Activated B cell treated with CpG ODN at 0.5 μM for 24 hours (primary cell): ENCODE measurements at regions not wholly inside any gene's neighbourhood (a gene's known extent, or its start where the extent isn't known, plus 50 kb on each side); places are given as distances from the start of the nearest gene placed in this dataset.

ENCODE experiments used
- ATAC-seq: fragments of 200-7000 bp; cut with Tn5 transposase; one replicate; pipeline ENCODE4 v1.10.0; 2021; ENCODE audit warnings: low read depth, mild to moderate bottlenecking, moderate library complexity
- CTCF ChIA-PET: fragments of 350-600 bp; sonication (Branson Sonifier 250); formaldehyde crosslinking; loops from one replicate; lab custom pipeline; 2021; ENCODE audit warnings: antibody characterized with exemption; lab: Charles Lee
- POLR2A ChIA-PET: fragments of 350-600 bp; sonication (Branson Sonifier 250); formaldehyde crosslinking; loops from one replicate; lab custom pipeline; 2021; ENCODE audit warnings: antibody characterized with exemption; lab: Charles Lee
- DNase-seq: peaks from one replicate; pipeline ENCODE4 v3.0.0; 2022
- H3K27ac Mint-ChIP-seq: one replicate; pipeline ENCODE4 v1.8.0; 2020; ENCODE audit warnings: mixed read lengths
- H3K27me3 Mint-ChIP-seq: one replicate; pipeline ENCODE4 v1.8.0; 2021; ENCODE audit warnings: mixed read lengths
- H3K36me3 Mint-ChIP-seq: one replicate; pipeline ENCODE4 v1.8.0; 2021; ENCODE audit warnings: low read depth, mixed read lengths
- H3K4me1 Mint-ChIP-seq: one replicate; pipeline ENCODE4 v1.8.0; 2021; ENCODE audit warnings: mixed read lengths
- H3K4me3 Mint-ChIP-seq: one replicate; pipeline ENCODE4 v1.8.0; 2020; ENCODE audit warnings: mild to moderate bottlenecking, mixed read lengths
- H3K9me3 Mint-ChIP-seq: one replicate; pipeline ENCODE4 v1.8.0; 2020; ENCODE audit warnings: mixed read lengths
- CTCF ChIP-seq: fragments of 200-600 bp; IDR thresholded peaks from one replicate; pipeline ENCODE4 v1.8.0; 2022; ENCODE audit warnings: antibody characterized with exemption, mild to moderate bottlenecking
- intact Hi-C: fragments of 100-400 bp; cut with micrococcal nuclease; formaldehyde crosslinking; loops from one replicate; pipeline ENCODE4 v1.15.1; 2024

- no peak for TF ChIP-seq CTCF
- no peak overlapping the region for H3K27ac Mint-ChIP-seq
- H3K36me3 Mint-ChIP-seq: no peaks in the 10 kb centered on the region
- no peak overlapping the region for H3K4me3 Mint-ChIP-seq
- CTCF ChIA-PET: no interaction called here
- no peak for DNase-seq
- POLR2A ChIA-PET: no interaction called here
- no peaks in the 10 kb centered on the region for H3K4me1 Mint-ChIP-seq
- peaks cover 4% of the 10 kb centered on the region for H3K9me3 Mint-ChIP-seq
- intact Hi-C loops: no loop called here
- ATAC-seq: no peak
- no peaks in the 10 kb centered on the region for H3K27me3 Mint-ChIP-seq
These were observed 221.7 kb downstream of the CGGBP1 start for GRCh38 chr3:87837076-87837475.

GRCh38 chr3:87836026-87836425 is 222.8 kb downstream of the CGGBP1 start:
- ATAC-seq (no peak), DNase-seq (no peak)
- no peaks in the 10 kb centered on the region for H3K4me1 Mint-ChIP-seq
- ChIA-PET POLR2A (no interaction called here), CTCF (no interaction called here)
- no peaks in the 10 kb centered on the region for H3K27me3 Mint-ChIP-seq
- H3K4me3 Mint-ChIP-seq: no peak overlapping the region
- TF ChIP-seq CTCF: no peak
- H3K27ac Mint-ChIP-seq: no peak overlapping the region
- peaks cover 4% of the 10 kb centered on the region for H3K9me3 Mint-ChIP-seq
- intact Hi-C loops: no loop called here
- H3K36me3 Mint-ChIP-seq: no peaks in the 10 kb centered on the region

GRCh38 chr3:87835236-87835635 is 223.6 kb downstream of the CGGBP1 start:
- DNase-seq (no peak), ATAC-seq (no peak)
- intact Hi-C loops: no loop called here
- CTCF ChIA-PET: no interaction called here
- no peaks in the 10 kb centered on the region for H3K36me3 Mint-ChIP-seq
- TF ChIP-seq CTCF: no peak
- no peaks in the 10 kb centered on the region for H3K4me1 Mint-ChIP-seq
- peaks cover 4% of the 10 kb centered on the region for H3K9me3 Mint-ChIP-seq
- H3K27me3 Mint-ChIP-seq: no peaks in the 10 kb centered on the region
- no peak overlapping the region for H3K4me3 Mint-ChIP-seq
- POLR2A ChIA-PET: no interaction called here
- H3K27ac Mint-ChIP-seq: no peak overlapping the region

- Mint-ChIP-seq H3K4me3 (no peak overlapping the region), H3K27me3 (no peaks in the 10 kb centered on the region), H3K9me3 (peaks cover 1% of the 10 kb centered on the region), H3K36me3 (no peaks in the 10 kb centered on the region), H3K4me1 (no peaks in the 10 kb centered on the region), H3K27ac (no peak overlapping the region)
- ChIA-PET POLR2A (interaction anchor here (0.6 kb wide), 1 partner anchor 40 kb away, joined by 4 read pairs; no protein-coding TSS in a partner anchor), CTCF (no interaction called here)
- ATAC-seq (no peak), DNase-seq (no peak)
- no peak for TF ChIP-seq CTCF
- intact Hi-C loops: no loop called here
These were observed 224.5 kb downstream of the CGGBP1 start for GRCh38 chr3:87834327-87834726.

GRCh38 chr3:87833039-87833377 is 225.8 kb downstream of the CGGBP1 start:
- H3K4me1 Mint-ChIP-seq: peaks cover 5% of the 10 kb centered on the region
- intact Hi-C loops: no loop called here
- no peaks in the 10 kb centered on the region for H3K36me3 Mint-ChIP-seq
- no peak for ATAC-seq
- H3K27me3 Mint-ChIP-seq: no peaks in the 10 kb centered on the region
- no peak for TF ChIP-seq CTCF
- H3K4me3 Mint-ChIP-seq: no peak overlapping the region
- DNase-seq: no peak
- H3K9me3 Mint-ChIP-seq: no peaks in the 10 kb centered on the region
- POLR2A ChIA-PET: no interaction called here
- CTCF ChIA-PET: no interaction called here
- H3K27ac Mint-ChIP-seq: no peak overlapping the region
